DND-41 (cell line): ENCODE measurements at regions not wholly inside any gene's neighbourhood (a gene's known extent, or its start where the extent isn't known, plus 50 kb on each side); places are given as distances from the start of the nearest gene placed in this dataset.
"Not testable (repeated sequence)": the region's sequence is repeated elsewhere in the genome, so short reads cannot be mapped to it uniquely, and the experiment has no call there.

ENCODE experiments used
- ATAC-seq: fragments of 200-7000 bp; cut with Tn5 transposase; 3 replicates; pipeline ENCODE4 v1.9.1; 2021; ENCODE audit warnings: low read depth; ENCODE audit not compliant: insufficient read depth
- DNase-seq: peaks from one replicate; pipeline ENCODE4 v3.0.0-alpha.2; 2020
- H2AFZ ChIP-seq: 2 replicates; pipeline ENCODE4 v1.6.0; 2012; ENCODE audit warnings: low read depth, low read length
- H3K27ac ChIP-seq: 2 replicates; pipeline ENCODE4 v1.5.1; 2012; ENCODE audit warnings: low read length, inconsistent platforms
- H3K27me3 ChIP-seq: fragments of 200-600 bp; sonication (generic); 2 replicates; pipeline ENCODE4 v1.6.0; 2012; ENCODE audit warnings: low read length, mild to moderate bottlenecking, inconsistent platforms; ENCODE audit not compliant: insufficient read depth, poor library complexity
- H3K36me3 ChIP-seq: 2 replicates; pipeline ENCODE4 v1.5.1; 2012; ENCODE audit warnings: low read length, inconsistent platforms; ENCODE audit not compliant: insufficient read depth
- H3K4me1 ChIP-seq: 2 replicates; pipeline ENCODE4 v1.5.1; 2012; ENCODE audit warnings: mild to moderate bottlenecking, low read length; ENCODE audit not compliant: insufficient read depth
- H3K4me2 ChIP-seq: 2 replicates; pipeline ENCODE4 v1.6.0; 2012; ENCODE audit warnings: mild to moderate bottlenecking, moderate library complexity, low read length, inconsistent platforms; ENCODE audit not compliant: insufficient read depth
- H3K4me3 ChIP-seq, 2 experiments: fragments of 200-600 bp in 1 of 2; shearing (Covaris generic) in 1 of 2; 2 replicates each; pipeline ENCODE4 v1.5.1; 2012 to 2016; ENCODE audit warnings: inconsistent platforms in 2 of 2, low read length in 2 of 2, mild to moderate bottlenecking in 2 of 2, low read depth in 1 of 2, moderate library complexity in 1 of 2
- H3K79me2 ChIP-seq: 2 replicates; pipeline ENCODE4 v1.6.0; 2012; ENCODE audit warnings: low read length, inconsistent platforms; ENCODE audit not compliant: insufficient read depth
- H3K9ac ChIP-seq: 2 replicates; pipeline ENCODE4 v1.6.0; 2012; ENCODE audit warnings: low read depth, mild to moderate bottlenecking, inconsistent platforms, low read length, moderate library complexity
- H3K9me3 ChIP-seq: 2 replicates; pipeline ENCODE4 v1.5.1; 2012; ENCODE audit warnings: low read length, moderate library complexity, mild to moderate bottlenecking, inconsistent platforms; ENCODE audit not compliant: insufficient read depth, severe bottlenecking
- H4K20me1 ChIP-seq: 2 replicates; pipeline ENCODE4 v1.6.0; 2012; ENCODE audit warnings: low read length; ENCODE audit not compliant: insufficient read depth
- EZH2 ChIP-seq: IDR thresholded peaks from 3 replicates; pipeline ENCODE4 v1.6.1; 2012; ENCODE audit warnings: borderline replicate concordance, low read depth, mild to moderate bottlenecking, moderate library complexity, low read length, inconsistent platforms; ENCODE audit not compliant: severe bottlenecking
- TF ChIP-seq, protein P1 (sequence below): IDR thresholded peaks from 2 replicates; pipeline ENCODE4 v1.5.1; 2012; ENCODE audit warnings: borderline replicate concordance, low read length, moderate library complexity, mild to moderate bottlenecking; ENCODE audit not compliant: poor library complexity, severe bottlenecking; ENCODE audit errors: extremely low read depth

DNA sequence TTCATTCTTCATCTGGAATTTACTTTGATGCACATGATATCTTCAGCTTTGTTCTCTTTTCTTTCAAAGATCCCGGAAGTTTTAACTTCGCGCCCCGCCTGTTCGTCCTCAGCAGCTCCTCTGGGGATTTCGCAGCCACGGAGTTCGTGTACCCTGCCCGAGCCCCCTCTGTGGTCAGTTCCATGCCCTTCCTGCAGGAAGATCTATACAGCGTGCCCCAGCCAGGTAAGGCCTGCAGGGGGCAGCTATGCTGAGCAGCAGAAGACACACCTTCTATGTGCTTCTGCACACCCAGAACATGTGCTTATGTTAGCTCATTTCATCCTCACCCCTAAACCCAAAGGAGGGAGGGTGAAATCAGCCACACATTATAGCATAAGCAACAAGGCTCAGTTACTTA is 79.7 kb upstream of the LYZL2 start:
- no peak for DNase-seq
- TF ChIP-seq, protein P1, sequence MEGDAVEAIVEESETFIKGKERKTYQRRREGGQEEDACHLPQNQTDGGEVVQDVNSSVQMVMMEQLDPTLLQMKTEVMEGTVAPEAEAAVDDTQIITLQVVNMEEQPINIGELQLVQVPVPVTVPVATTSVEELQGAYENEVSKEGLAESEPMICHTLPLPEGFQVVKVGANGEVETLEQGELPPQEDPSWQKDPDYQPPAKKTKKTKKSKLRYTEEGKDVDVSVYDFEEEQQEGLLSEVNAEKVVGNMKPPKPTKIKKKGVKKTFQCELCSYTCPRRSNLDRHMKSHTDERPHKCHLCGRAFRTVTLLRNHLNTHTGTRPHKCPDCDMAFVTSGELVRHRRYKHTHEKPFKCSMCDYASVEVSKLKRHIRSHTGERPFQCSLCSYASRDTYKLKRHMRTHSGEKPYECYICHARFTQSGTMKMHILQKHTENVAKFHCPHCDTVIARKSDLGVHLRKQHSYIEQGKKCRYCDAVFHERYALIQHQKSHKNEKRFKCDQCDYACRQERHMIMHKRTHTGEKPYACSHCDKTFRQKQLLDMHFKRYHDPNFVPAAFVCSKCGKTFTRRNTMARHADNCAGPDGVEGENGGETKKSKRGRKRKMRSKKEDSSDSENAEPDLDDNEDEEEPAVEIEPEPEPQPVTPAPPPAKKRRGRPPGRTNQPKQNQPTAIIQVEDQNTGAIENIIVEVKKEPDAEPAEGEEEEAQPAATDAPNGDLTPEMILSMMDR = peak; percentile 44
- TF ChIP-seq EZH2 = no peak
- Histone ChIP-seq H2AFZ (no peak overlapping the region), H3K4me3 (no peak overlapping the region), H3K9me3 (peaks cover 7% of the 10 kb centered on the region), H4K20me1 (no peaks in the 10 kb centered on the region), H3K4me1 (peaks cover 38% of the 10 kb centered on the region), H3K9ac (no peak overlapping the region), H3K27me3 (no peaks in the 10 kb centered on the region), H3K4me2 (no peak overlapping the region), H3K36me3 (no peaks in the 10 kb centered on the region), H3K79me2 (no peaks in the 10 kb centered on the region), H3K27ac (no peak overlapping the region)
- ATAC-seq = no peak

DNA sequence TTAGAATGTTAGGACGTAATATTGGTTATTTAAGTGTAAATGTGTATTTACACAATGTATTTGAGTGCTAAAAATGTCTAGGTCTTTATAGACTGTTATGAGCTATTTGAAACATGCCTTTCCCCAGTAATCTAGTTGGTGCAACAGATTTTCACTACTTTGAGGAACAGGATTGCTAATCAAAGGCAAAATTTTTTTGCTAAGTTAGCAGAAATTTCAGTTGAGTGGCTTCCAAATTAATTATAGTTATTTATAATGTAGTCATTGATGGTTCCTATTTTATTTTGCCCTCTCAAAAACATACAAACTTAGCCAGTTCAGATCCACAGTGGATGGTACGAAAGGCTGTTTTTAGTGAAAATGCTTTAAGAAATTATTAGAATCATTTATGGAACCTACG is 78.7 kb upstream of the LYZL2 start:
- no peaks in the 10 kb centered on the region for H3K36me3 ChIP-seq
- H2AFZ ChIP-seq = no peak overlapping the region
- H4K20me1 ChIP-seq = no peaks in the 10 kb centered on the region
- ATAC-seq = no peak
- H3K9ac ChIP-seq = no peak overlapping the region
- DNase-seq = no peak
- no peak overlapping the region for H3K4me3 ChIP-seq
- TF ChIP-seq, protein P1 = no peak
- TF ChIP-seq EZH2 = no peak
- H3K9me3 ChIP-seq = no peaks in the 10 kb centered on the region
- H3K79me2 ChIP-seq = peaks cover 2% of the 10 kb centered on the region; the same call in 1 of the 2 replicates
- no peak overlapping the region for H3K4me2 ChIP-seq
- H3K4me1 ChIP-seq = peaks cover 47% of the 10 kb centered on the region
- H3K27me3 ChIP-seq = no peaks in the 10 kb centered on the region
- H3K27ac ChIP-seq = peak overlapping the region; percentile 46; the same call in 1 of the 2 replicates

DNA sequence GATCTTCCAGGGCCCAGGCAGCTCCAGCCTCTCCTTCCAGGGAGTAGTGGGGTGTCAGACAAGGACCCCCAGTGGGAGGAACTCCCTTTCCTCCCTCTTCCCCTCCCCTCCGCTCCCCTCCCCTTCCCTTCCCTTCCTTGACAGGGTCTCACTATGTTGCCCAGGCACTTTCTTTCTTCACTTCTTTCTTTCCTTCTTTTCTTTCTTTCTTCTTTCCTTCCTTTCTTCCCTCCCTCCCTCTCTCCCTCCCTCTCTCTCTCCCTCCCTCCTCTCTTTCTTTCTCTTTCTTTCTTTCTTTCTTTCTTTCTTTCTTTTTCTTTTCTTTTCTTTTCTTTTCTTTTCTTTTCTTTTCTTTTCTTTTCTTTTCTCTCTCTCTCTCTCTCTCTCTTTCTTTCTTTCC is 76.6 kb upstream of the LYZL2 start:
- Histone ChIP-seq H3K4me1 (peaks cover 67% of the 10 kb centered on the region), H3K9ac (peak overlapping the region; percentile 67), H3K27ac (peak overlapping the region; percentile 97), H3K4me3 (peak overlapping the region in 1 of 2 experiments; percentile 51; a peak in 3 of 4 replicates), H3K4me2 (peak overlapping the region; percentile 71), H2AFZ (peak overlapping the region; percentile 68)
- not testable (repeated sequence) for H3K9me3 ChIP-seq, DNase-seq, H3K27me3 ChIP-seq, H3K36me3 ChIP-seq, ATAC-seq, H3K79me2 ChIP-seq, H4K20me1 ChIP-seq

DNA sequence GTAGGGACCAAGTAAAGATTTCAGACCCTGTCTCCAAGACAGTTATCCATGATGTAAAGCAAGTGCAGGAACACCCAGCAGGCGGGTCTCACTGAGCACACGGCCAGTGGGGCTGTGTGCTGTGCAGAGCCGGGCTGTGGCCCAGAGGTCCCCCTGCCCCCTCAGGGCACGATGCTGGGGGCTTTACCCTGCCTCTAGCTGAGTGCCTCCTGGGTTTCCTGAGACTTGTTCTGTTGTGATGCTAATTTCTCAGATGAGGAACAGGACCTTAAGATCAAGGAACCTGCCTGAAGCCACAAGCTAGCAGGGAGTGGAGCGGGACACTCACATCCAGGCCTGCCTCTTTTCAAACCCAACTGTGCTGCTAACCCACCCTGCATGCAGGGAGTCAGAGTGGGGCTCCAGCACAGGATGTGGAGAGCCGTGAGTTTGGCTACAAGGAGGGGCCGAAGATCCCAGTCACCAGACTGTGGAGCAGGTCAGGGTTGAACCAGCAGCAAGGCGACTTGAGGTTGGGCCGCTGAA is 76.1 kb upstream of the LYZL2 start:
- peak overlapping the region; percentile 4 to 51; a peak in 3 of 4 replicates for H3K4me3 ChIP-seq
- H2AFZ ChIP-seq = peak overlapping the region; percentile 68

More for the DNA sequence above, 76.1 kb upstream of the LYZL2 start:
- DNase-seq = peak; percentile 71
- H3K27ac ChIP-seq = peak overlapping the region; percentile 97
- H3K9ac ChIP-seq = peak overlapping the region; percentile 67
- peak; percentile 54 for ATAC-seq
- peaks cover 72% of the 10 kb centered on the region for H3K4me1 ChIP-seq
- peak overlapping the region; percentile 71 for H3K4me2 ChIP-seq
- no peaks in the 10 kb centered on the region for H4K20me1 ChIP-seq
- TF ChIP-seq, protein P1 = no peak
- TF ChIP-seq EZH2 = no peak
- no peaks in the 10 kb centered on the region for H3K27me3 ChIP-seq
- H3K36me3 ChIP-seq = no peaks in the 10 kb centered on the region
- peaks cover 2% of the 10 kb centered on the region; the same call in 1 of the 2 replicates for H3K79me2 ChIP-seq
- H3K9me3 ChIP-seq = no peaks in the 10 kb centered on the region
